HCT116 (cell line): ENCODE measurements at regions not wholly inside any gene's neighbourhood (a gene's known extent, or its start where the extent isn't known, plus 50 kb on each side); places are given as distances from the start of the nearest gene placed in this dataset.

Experiments
- ATAC-seq: fragments of 200-7000 bp; cut with Tn5 transposase; 2 replicates; pipeline ENCODE4 v1.9.1; 2020; ENCODE audit warnings: mild to moderate bottlenecking, moderate library complexity
- BruUV-seq: library from RNA; stranded (reverse); fragments of 400-500 nt; replicated peaks from 2 replicates; lab custom pipeline; 2021; lab: Mats Ljungman, UMichigan
- CTCF ChIA-PET: fragments of 300-600 bp; sonication (Branson Sonifier 250); formaldehyde crosslinking; loops from one replicate; lab custom pipeline; 2021; ENCODE audit warnings: antibody characterized with exemption; lab: Charles Lee
- POLR2A ChIA-PET: fragments of 300-600, 350-600 bp; sonication (Branson Sonifier 250); formaldehyde crosslinking; loops from one replicate; lab custom pipeline; 2021; ENCODE audit warnings: antibody characterized with exemption; lab: Charles Lee
- RAD21 ChIA-PET, 2 experiments: fragments of 300-600 bp; sonication (Branson Sonifier 250); formaldehyde crosslinking; loops; one replicate each; lab custom pipeline; 2023; ENCODE audit warnings: low total read pairs in 2 of 2; ENCODE audit not compliant: uncharacterized antibody in 2 of 2, unreplicated experiment in 2 of 2, low non-redundant PET in 1 of 2; lab: Charles Lee
- DNase-seq: peaks from one replicate; pipeline ENCODE4 v3.0.0-alpha.2; 2010; ENCODE audit warnings: low read depth, low spot score
- H2AFZ ChIP-seq: fragments of 200-600 bp; shearing (Covaris generic), sonication (generic); 2 replicates; pipeline ENCODE4 v1.6.1; 2017; ENCODE audit warnings: low read depth, mixed run types, mixed read lengths, antibody characterized with exemption, low read length; ENCODE audit not compliant: poor library complexity, severe bottlenecking
- H3K27ac ChIP-seq: 2 replicates; pipeline ENCODE4 v1.5.1; 2012; ENCODE audit warnings: low read depth, low read length
- H3K27me3 ChIP-seq: fragments of 200-600 bp; sonication (generic); 2 replicates; pipeline ENCODE4 v1.6.1; 2016; ENCODE audit warnings: mixed run types, low read length, mixed read lengths; ENCODE audit not compliant: insufficient read depth
- H3K36me3 ChIP-seq, 2 experiments: fragments of 200-500 bp in 1 of 2; fragments of 200-600 bp in 1 of 2; sonication (Bioruptor generic) in 1 of 2; sonication (generic) in 1 of 2; 2 replicates each; pipeline versions ENCODE4 v1.5.1 to v1.6.1; 2014 to 2016; ENCODE audit warnings: low read length in 2 of 2, inconsistent platforms in 1 of 2, mixed read lengths in 1 of 2, mixed run types in 1 of 2; ENCODE audit not compliant: insufficient read depth in 2 of 2, control insufficient read depth in 1 of 2
- H3K4me1 ChIP-seq, 2 experiments: fragments of 200-600 bp in 1 of 2; sonication (generic) in 1 of 2; 2 replicates each; pipeline versions ENCODE4 v1.5.1 to v1.6.1; 2012 to 2017; ENCODE audit warnings: low read length in 2 of 2, inconsistent platforms in 1 of 2, mild to moderate bottlenecking in 1 of 2, mixed read lengths in 1 of 2, mixed run types in 1 of 2, moderate library complexity in 1 of 2; ENCODE audit not compliant: insufficient read depth in 2 of 2, control insufficient read depth in 1 of 2
- H3K4me2 ChIP-seq: fragments of 200-600 bp; sonication (generic); 2 replicates; pipeline ENCODE4 v1.6.1; 2017; ENCODE audit warnings: mixed run types, low read length, mixed read lengths
- H3K4me3 ChIP-seq, 2 experiments: fragments of 200-600 bp in 1 of 2; sonication (generic) in 1 of 2; replicated peaks in 1 of 2; 2 replicates each; pipeline ENCODE4 v1.5.1; 2011 to 2016; ENCODE audit warnings: low read length in 2 of 2, control low read depth in 1 of 2, low read depth in 1 of 2, mild to moderate bottlenecking in 1 of 2, mixed read lengths in 1 of 2, mixed run types in 1 of 2
- H3K79me2 ChIP-seq: fragments of 200-600 bp; sonication (generic); 2 replicates; pipeline ENCODE4 v1.6.1; 2017; ENCODE audit warnings: mild to moderate bottlenecking, mixed run types, low read length, moderate library complexity, mixed read lengths; ENCODE audit not compliant: insufficient read depth
- H3K9ac ChIP-seq: fragments of 200-600 bp; sonication (generic); 2 replicates; pipeline ENCODE4 v1.6.1; 2016; ENCODE audit warnings: low read length, mixed read lengths
- H3K9me2 ChIP-seq: fragments of 200-600 bp; sonication (generic), shearing (Covaris generic); 2 replicates; pipeline ENCODE4 v1.6.1; 2017; ENCODE audit warnings: mixed run types, mild to moderate bottlenecking, moderate library complexity; ENCODE audit not compliant: insufficient read depth
- H3K9me3 ChIP-seq, 2 experiments: fragments of 200-500 bp in 1 of 2; fragments of 200-600 bp in 1 of 2; sonication (Bioruptor generic) in 1 of 2; sonication (generic) in 1 of 2; 2 replicates each; pipeline ENCODE4 v1.6.1; 2014 to 2017; ENCODE audit warnings: low read length in 2 of 2, mixed read lengths in 2 of 2, inconsistent platforms in 1 of 2, low read depth in 1 of 2, mild to moderate bottlenecking in 1 of 2, mixed run types in 1 of 2, moderate library complexity in 1 of 2; ENCODE audit not compliant: control insufficient read depth in 1 of 2, insufficient read depth in 1 of 2
- H4K20me1 ChIP-seq: fragments of 200-600 bp; sonication (generic), shearing (Covaris generic); 2 replicates; pipeline ENCODE4 v1.6.1; 2017; ENCODE audit warnings: mixed run types, mild to moderate bottlenecking, moderate library complexity; ENCODE audit not compliant: insufficient read depth
- CBX3 ChIP-seq: IDR thresholded peaks from 2 replicates; pipeline ENCODE4 v1.6.1; 2012; ENCODE audit warnings: low read depth
- CEBPB ChIP-seq: IDR thresholded peaks from 2 replicates; pipeline ENCODE4 v1.6.1; 2012; ENCODE audit warnings: low read depth
- EZH2phosphoT487 ChIP-seq: fragments of 200-600 bp; IDR thresholded peaks from 2 replicates; pipeline ENCODE4 v1.6.1; 2018; ENCODE audit warnings: antibody characterized with exemption, borderline replicate concordance
- FOSL1 ChIP-seq: IDR thresholded peaks from 2 replicates; pipeline ENCODE4 v1.6.1; 2012; ENCODE audit warnings: low read depth
- POLR2A ChIP-seq: IDR thresholded peaks from 2 replicates; pipeline ENCODE4 v1.7.0; 2011; ENCODE audit warnings: borderline replicate concordance; ENCODE audit not compliant: insufficient read depth, insufficient read length; ENCODE audit errors: extremely low read depth
- POLR2AphosphoS5 ChIP-seq: IDR thresholded peaks from 2 replicates; pipeline ENCODE4 v1.6.1; 2011; ENCODE audit warnings: mild to moderate bottlenecking, low read depth, low read length, moderate library complexity
- RAD21 ChIP-seq: IDR thresholded peaks from 2 replicates; pipeline ENCODE4 v1.6.1; 2012; ENCODE audit warnings: low read depth, mild to moderate bottlenecking
- SIN3A ChIP-seq: IDR thresholded peaks from 2 replicates; pipeline ENCODE4 v1.6.1; 2012; ENCODE audit warnings: low read depth
- TCF7L2 ChIP-seq: IDR thresholded peaks from 2 replicates; pipeline ENCODE4 v1.7.0; 2011; ENCODE audit warnings: borderline replicate concordance, inconsistent platforms; ENCODE audit not compliant: insufficient read depth, insufficient read length; ENCODE audit errors: extremely low read depth
- YY1 ChIP-seq: IDR thresholded peaks from 2 replicates; pipeline ENCODE4 v1.6.1; 2011; ENCODE audit warnings: low read length, low read depth, moderate library complexity, mild to moderate bottlenecking; ENCODE audit not compliant: insufficient replicate concordance; ENCODE audit errors: extremely low read depth
- ZFX ChIP-seq: fragments of 450-650 bp; IDR thresholded peaks from 2 replicates; pipeline ENCODE4 v1.6.1; 2017
- ZNF274 ChIP-seq: fragments of 200-500 bp; sonication (Bioruptor generic); IDR thresholded peaks from 2 replicates; pipeline ENCODE4 v1.6.1; 2014; ENCODE audit warnings: mild to moderate bottlenecking, low read depth, low read length, inconsistent platforms
- intact Hi-C: fragments of 100-400 bp; cut with micrococcal nuclease; formaldehyde crosslinking; loops from 2 replicates; pipeline ENCODE4 v1.10.0; 2022
- TF ChIP-seq, protein P1 (sequence below): IDR thresholded peaks from 2 replicates; pipeline ENCODE4 v1.6.1; 2011; ENCODE audit warnings: mild to moderate bottlenecking, low read length, moderate library complexity; ENCODE audit not compliant: insufficient replicate concordance; ENCODE audit errors: extremely low read depth
- TF ChIP-seq, protein P2 (sequence below), 3 experiments: fragments of 200-600 bp in 1 of 3; sonication (generic) in 1 of 3; IDR thresholded peaks in 2 of 3; conservative IDR thresholded peaks in 1 of 3; 2 replicates each; pipeline ENCODE4 v1.5.1; 2012 to 2017; ENCODE audit warnings: low read depth in 2 of 3, low read length in 2 of 3, antibody characterized with exemption in 1 of 3, borderline replicate concordance in 1 of 3, control low read depth in 1 of 3, mild to moderate bottlenecking in 1 of 3, mixed read lengths in 1 of 3, mixed run types in 1 of 3, moderate library complexity in 1 of 3; ENCODE audit not compliant: insufficient read depth in 1 of 3
- TF ChIP-seq, protein P3 (sequence below): IDR thresholded peaks from 2 replicates; pipeline ENCODE4 v1.6.1; 2012
- TF ChIP-seq, protein P4 (sequence below): IDR thresholded peaks from 2 replicates; pipeline ENCODE4 v1.6.1; 2012; ENCODE audit warnings: low read depth

DNA sequence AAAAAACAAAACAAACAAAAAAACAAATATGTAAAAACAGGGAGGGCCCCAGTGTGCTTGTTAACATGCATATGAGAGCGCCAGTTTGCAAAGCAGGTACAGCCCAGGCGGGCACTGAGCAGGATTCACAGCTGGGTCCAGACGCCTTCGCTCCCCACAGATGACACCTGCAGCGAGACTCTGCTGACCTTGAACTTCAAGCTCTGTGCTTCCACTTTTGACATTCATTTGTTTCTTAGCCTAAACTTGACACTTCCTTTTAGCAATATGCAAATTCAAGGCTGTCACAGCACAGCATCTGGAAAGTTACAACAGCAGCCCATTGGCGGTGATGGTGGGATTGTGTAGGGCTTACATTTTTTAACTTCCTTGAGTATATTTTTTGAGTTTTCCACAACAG lies 88.8 kb upstream of the TNS3 start:
- ChIA-PET POLR2A (no interaction called here), CTCF (no interaction called here), RAD21 (no interaction called here)
- Histone ChIP-seq H3K4me3 (no peak overlapping the region), H3K9ac (no peak overlapping the region), H3K79me2 (no peaks in the 10 kb centered on the region), H3K9me3 (no peaks in the 10 kb centered on the region), H3K27ac (no peak overlapping the region), H3K4me1 (peaks cover 3 to 9% of the 10 kb centered on the region in 2 experiments; a peak in 3 of 4 replicates), H2AFZ (no peak overlapping the region), H4K20me1 (no peaks in the 10 kb centered on the region), H3K36me3 (no peaks in the 10 kb centered on the region), H3K27me3 (no peaks in the 10 kb centered on the region), H3K4me2 (no peak overlapping the region), H3K9me2 (no peaks in the 10 kb centered on the region)
- BruUV-seq, result no TSS peak
- DNase-seq (no peak), ATAC-seq (no peak)
- TF ChIP-seq CEBPB (no peak), RAD21 (no peak), TCF7L2 (no peak), POLR2A (no peak), CBX3 (no peak), FOSL1 (no peak), ZNF274 (no peak), ZFX (no peak), EZH2phosphoT487 (no peak), YY1 (no peak), SIN3A (no peak), POLR2AphosphoS5 (no peak)
- TF ChIP-seq, protein P1, sequence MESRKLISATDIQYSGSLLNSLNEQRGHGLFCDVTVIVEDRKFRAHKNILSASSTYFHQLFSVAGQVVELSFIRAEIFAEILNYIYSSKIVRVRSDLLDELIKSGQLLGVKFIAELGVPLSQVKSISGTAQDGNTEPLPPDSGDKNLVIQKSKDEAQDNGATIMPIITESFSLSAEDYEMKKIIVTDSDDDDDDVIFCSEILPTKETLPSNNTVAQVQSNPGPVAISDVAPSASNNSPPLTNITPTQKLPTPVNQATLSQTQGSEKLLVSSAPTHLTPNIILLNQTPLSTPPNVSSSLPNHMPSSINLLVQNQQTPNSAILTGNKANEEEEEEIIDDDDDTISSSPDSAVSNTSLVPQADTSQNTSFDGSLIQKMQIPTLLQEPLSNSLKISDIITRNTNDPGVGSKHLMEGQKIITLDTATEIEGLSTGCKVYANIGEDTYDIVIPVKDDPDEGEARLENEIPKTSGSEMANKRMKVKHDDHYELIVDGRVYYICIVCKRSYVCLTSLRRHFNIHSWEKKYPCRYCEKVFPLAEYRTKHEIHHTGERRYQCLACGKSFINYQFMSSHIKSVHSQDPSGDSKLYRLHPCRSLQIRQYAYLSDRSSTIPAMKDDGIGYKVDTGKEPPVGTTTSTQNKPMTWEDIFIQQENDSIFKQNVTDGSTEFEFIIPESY, result no peak
- TF ChIP-seq, protein P2, sequence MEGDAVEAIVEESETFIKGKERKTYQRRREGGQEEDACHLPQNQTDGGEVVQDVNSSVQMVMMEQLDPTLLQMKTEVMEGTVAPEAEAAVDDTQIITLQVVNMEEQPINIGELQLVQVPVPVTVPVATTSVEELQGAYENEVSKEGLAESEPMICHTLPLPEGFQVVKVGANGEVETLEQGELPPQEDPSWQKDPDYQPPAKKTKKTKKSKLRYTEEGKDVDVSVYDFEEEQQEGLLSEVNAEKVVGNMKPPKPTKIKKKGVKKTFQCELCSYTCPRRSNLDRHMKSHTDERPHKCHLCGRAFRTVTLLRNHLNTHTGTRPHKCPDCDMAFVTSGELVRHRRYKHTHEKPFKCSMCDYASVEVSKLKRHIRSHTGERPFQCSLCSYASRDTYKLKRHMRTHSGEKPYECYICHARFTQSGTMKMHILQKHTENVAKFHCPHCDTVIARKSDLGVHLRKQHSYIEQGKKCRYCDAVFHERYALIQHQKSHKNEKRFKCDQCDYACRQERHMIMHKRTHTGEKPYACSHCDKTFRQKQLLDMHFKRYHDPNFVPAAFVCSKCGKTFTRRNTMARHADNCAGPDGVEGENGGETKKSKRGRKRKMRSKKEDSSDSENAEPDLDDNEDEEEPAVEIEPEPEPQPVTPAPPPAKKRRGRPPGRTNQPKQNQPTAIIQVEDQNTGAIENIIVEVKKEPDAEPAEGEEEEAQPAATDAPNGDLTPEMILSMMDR (IDR thresholded peaks at IDR 0.05 in 2 of 3, conservative IDR thresholded peaks at IDR 0.05 in 1 of 3; ENCODE audit: borderline replicate concordance in 1 of 3, insufficient read depth in 1 of 3, low read depth in 2 of 3, low read length in 2 of 3), result no peak
- TF ChIP-seq, protein P3, sequence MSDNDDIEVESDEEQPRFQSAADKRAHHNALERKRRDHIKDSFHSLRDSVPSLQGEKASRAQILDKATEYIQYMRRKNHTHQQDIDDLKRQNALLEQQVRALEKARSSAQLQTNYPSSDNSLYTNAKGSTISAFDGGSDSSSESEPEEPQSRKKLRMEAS, result no peak
- TF ChIP-seq, protein P4, sequence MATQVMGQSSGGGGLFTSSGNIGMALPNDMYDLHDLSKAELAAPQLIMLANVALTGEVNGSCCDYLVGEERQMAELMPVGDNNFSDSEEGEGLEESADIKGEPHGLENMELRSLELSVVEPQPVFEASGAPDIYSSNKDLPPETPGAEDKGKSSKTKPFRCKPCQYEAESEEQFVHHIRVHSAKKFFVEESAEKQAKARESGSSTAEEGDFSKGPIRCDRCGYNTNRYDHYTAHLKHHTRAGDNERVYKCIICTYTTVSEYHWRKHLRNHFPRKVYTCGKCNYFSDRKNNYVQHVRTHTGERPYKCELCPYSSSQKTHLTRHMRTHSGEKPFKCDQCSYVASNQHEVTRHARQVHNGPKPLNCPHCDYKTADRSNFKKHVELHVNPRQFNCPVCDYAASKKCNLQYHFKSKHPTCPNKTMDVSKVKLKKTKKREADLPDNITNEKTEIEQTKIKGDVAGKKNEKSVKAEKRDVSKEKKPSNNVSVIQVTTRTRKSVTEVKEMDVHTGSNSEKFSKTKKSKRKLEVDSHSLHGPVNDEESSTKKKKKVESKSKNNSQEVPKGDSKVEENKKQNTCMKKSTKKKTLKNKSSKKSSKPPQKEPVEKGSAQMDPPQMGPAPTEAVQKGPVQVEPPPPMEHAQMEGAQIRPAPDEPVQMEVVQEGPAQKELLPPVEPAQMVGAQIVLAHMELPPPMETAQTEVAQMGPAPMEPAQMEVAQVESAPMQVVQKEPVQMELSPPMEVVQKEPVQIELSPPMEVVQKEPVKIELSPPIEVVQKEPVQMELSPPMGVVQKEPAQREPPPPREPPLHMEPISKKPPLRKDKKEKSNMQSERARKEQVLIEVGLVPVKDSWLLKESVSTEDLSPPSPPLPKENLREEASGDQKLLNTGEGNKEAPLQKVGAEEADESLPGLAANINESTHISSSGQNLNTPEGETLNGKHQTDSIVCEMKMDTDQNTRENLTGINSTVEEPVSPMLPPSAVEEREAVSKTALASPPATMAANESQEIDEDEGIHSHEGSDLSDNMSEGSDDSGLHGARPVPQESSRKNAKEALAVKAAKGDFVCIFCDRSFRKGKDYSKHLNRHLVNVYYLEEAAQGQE, result no peak
- intact Hi-C loops, result no loop called here
